GM18517 (cell line): ENCODE measurements at regions not wholly inside any gene's neighbourhood (a gene's known extent, or its start where the extent isn't known, plus 50 kb on each side); places are given as distances from the start of the nearest gene placed in this dataset.
"Not testable (repeated sequence)": the region's sequence is repeated elsewhere in the genome, so short reads cannot be mapped to it uniquely, and the experiment has no call there.

Experiments used
- ATAC-seq: cut with Tn5 transposase; IDR thresholded peaks from one replicate; pipeline ENCODE4 v1.9.1; 2021; ENCODE audit warnings: mild to moderate bottlenecking, moderate library complexity; ENCODE audit not compliant: unreplicated experiment

- no peak for ATAC-seq
Observed at GRCh38 chr16:65716737-65717700, 595.2 kb upstream of the CDH11 start.

GRCh38 chr16:65713181-65713808 lies 591.4 kb upstream of the CDH11 start:
- ATAC-seq: no peak

DNA sequence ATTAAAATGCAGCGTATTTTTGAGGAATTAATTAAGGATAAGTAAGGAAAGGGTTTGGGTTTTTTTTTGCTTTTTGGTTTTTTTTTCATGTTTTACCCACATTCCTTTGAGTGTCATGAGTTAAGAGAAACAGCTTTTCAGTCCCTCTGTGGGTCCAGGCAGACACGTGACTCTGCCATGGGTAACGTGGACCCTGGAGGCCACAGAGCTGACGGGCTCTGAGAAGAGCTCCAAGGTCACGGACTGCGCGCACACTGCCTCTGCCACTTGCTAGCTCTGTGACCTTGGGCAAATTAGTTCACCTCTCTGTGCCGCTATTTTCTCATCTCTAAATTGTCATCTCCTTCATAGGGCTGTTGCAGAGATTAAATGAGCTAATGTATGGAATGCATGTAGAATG lies 588.2 kb upstream of the CDH11 start:
- ATAC-seq: no peak

GRCh38 chr16:65704866-65705265 lies 583.0 kb upstream of the CDH11 start:
- no peak for ATAC-seq

GRCh38 chr16:65702707-65703402 lies 581.0 kb upstream of the CDH11 start:
- no peak for ATAC-seq

DNA sequence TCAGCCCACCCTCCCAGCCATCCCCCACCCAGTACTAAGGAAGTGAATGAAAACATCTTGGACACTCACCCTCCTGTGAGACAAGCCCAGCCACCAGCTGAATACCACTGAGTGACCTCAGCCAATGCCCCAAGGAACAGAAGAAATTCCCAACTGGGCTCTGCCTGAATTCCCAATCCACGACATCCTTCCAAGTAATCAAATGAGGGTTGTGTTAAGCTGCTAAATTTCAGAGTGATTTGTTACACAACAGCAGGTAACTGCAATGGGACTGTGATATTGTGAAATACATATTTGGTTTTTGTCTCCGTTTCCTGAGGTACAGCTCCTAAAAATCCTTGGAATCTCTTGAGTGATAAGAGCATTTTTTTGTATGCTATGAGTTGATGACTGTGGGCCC lies 578.7 kb upstream of the CDH11 start:
- ATAC-seq: no peak

- no peak for ATAC-seq
Observed at GRCh38 chr16:65698791-65699321, 577.0 kb upstream of the CDH11 start.

GRCh38 chr16:65697521-65697920 lies 575.7 kb upstream of the CDH11 start:
- ATAC-seq: no peak

GRCh38 chr16:65697065-65697464 lies 575.2 kb upstream of the CDH11 start:
- no peak for ATAC-seq

- not testable (repeated sequence) for ATAC-seq
Observed at GRCh38 chr16:65691846-65692245, 570.0 kb upstream of the CDH11 start.

DNA sequence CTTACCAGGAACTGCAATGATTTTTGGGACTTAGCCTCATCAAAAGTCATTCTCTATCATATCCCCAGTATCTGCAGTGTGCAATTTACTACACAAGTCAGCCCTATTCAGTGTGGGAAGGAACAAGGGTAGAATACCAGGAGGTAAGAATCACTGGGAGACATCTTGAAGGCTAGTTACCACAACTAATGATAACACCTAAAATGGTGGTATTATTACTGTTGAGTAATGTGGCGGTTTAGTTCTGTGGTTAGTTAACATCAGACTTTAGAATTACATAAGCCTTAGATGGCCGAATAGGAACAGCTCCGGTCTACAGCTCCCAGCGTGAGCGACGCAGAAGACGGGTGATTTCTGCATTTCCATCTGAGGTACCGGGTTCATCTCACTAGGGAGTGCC lies 567.9 kb upstream of the CDH11 start:
- no peak for ATAC-seq

DNA sequence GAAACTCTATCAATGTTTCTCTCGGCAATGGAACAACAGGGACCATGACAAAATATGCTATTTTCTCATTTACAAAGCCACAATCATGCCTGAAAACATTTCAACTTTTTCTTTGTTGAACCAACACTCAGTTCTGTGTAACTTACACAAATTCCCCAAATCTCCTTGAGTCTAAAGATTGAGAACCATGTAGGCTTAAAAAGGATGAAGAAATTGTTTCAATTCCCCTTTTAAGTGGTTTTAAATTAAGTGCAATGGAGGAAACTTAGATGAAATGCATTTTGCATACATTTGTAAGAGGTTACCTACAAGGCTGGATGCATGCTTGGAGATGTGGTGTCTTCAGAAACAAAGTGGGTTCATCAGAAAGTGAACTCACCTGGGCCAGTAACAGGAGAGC lies 566.4 kb upstream of the CDH11 start:
- no peak for ATAC-seq

- no peak for ATAC-seq
Observed at GRCh38 chr16:65684230-65684629, 562.4 kb upstream of the CDH11 start.

GRCh38 chr16:65681406-65681805 lies 559.5 kb upstream of the CDH11 start:
- ATAC-seq: no peak

DNA sequence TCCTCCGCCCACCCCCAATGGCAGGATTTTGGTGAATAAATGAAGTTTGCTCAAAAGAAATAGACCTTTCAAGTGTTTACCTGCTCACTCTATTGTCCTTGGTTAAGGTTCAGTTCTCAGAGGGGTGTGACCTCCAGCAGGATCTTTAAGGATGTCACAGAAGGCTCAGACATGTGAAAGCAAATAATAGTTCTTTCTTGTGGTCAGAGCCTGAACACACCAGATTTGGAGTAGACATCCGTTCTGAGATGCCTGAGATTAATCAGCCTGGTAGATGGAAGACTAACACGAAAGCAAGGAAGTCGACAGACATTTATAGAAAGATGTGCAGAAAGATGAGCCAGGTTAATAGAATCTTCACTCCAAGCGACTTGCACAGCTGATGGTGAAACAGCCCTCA lies 557.9 kb upstream of the CDH11 start:
- no peak for ATAC-seq

DNA sequence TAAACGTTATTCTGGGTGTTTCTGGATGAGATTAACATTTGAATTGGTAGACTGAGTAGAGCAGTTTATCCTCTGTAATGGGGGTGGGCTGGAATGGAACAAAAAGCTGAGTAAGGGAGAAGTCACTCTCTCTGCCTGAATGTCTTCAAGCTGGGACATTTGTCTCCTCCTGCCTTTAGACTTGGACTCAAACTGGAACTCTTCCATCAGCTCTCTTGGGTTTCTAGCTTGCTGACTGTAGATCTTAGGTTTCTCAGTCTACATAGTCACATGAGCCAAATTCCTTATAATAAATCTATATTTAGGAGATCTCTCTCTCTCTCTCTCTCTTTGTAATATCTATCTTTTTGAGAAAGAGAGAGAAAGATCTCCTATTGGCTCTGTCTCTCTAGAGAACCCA lies 553.3 kb upstream of the CDH11 start:
- ATAC-seq: no peak

DNA sequence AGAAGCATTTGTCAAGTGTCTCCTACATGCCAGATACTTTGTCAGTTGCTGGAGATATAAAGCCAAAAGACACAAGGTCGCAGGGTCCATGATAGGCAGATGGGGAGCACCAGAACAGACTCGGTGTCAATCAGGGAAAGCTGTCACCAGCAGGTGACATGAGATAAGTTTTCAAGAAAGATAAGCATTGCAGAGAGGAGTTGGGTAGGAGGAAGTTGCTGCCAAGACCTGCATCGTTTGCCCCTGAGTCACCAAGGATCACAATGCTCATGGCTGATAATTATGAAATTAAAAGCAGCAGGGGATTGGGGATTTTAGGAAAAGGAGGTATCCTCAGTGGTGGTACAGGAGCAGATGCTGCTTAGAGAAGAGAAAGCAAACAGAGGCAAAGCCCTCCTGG lies 551.1 kb upstream of the CDH11 start:
- no peak for ATAC-seq

- no peak for ATAC-seq
Observed at GRCh38 chr16:65671071-65671470, 549.2 kb upstream of the CDH11 start.

DNA sequence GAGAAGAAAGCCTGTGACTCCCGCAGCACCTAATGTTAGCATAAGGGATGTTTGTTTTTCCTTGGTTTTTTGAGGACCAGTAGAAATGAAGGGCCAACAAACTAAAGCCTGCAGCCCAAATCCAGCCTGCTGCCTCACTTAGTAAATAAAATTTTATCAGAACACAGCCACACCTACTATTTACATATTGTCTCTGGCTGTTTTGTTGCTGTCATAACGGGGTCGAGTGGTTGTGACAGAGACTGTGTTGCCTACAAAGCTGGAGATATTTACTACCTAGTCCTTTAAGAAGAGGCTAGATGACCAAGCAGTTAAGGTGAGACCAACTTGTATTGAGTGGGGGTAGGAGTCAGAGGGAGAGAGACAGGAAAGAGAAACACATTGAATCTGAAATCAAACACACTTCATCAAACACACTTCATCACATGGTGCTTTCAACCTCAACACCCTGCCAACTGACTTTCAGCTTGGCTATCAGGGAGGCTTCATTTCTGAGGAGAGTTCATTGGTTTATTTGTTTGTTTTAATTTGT lies 546.3 kb upstream of the CDH11 start:
- no peak for ATAC-seq

- no peak for ATAC-seq
Observed at GRCh38 chr16:65667011-65667578, 545.2 kb upstream of the CDH11 start.
